Activated T-cell treated with anti-CD3 and anti-CD28 coated beads, Interleukin-2, amount 50 U/mL, for 24 hours (primary cell): ENCODE measurements at regions not wholly inside any gene's neighbourhood (a gene's known extent, or its start where the extent isn't known, plus 50 kb on each side); places are given as distances from the start of the nearest gene placed in this dataset.

Experiments used
- DNase-seq: peaks from one replicate; pipeline ENCODE4 v3.0.0-alpha.2; 2020
- H3K27ac Mint-ChIP-seq: 2 replicates; pipeline ENCODE4 v1.8.0; 2020; ENCODE audit warnings: mild to moderate bottlenecking, mixed read lengths
- H3K27me3 Mint-ChIP-seq: 2 replicates; pipeline ENCODE4 v1.8.0; 2020; ENCODE audit warnings: mixed read lengths
- H3K36me3 Mint-ChIP-seq: 2 replicates; pipeline ENCODE4 v1.8.0; 2020; ENCODE audit warnings: low read depth, mixed read lengths
- H3K4me1 Mint-ChIP-seq: 2 replicates; pipeline ENCODE4 v1.8.0; 2020; ENCODE audit warnings: low read depth, mixed read lengths
- H3K4me3 Mint-ChIP-seq: 2 replicates; pipeline ENCODE4 v1.8.0; 2020; ENCODE audit warnings: mild to moderate bottlenecking, moderate library complexity, mixed read lengths
- H3K9me3 Mint-ChIP-seq: 2 replicates; pipeline ENCODE4 v1.8.0; 2020; ENCODE audit warnings: mixed read lengths

DNA sequence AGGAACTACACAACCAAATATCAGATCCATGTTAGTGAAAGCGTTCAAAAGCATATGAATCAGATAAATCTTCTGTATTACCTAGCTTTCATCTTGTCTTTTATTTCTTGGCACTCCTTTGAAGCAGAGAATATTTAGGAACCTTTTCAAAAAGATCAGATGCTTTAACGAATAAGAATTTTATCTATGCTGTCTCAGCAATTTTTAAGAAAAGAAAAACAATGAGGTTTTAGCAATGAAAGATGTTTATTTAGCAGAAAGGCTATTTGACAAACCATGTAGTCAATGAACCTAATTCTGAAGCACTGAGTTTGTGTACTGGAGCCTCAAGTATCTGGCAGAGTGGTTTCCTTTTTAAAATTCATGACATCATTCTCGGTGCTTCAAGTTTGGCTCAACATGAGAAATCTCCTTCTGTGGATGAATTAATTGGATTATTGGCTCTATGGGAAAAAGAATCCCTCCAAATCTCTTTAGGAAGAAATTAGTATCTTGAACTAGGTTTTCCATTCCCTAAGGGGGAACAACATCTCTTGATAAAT lies 534.7 kb downstream of the CAAP1 start:
- no peak overlapping the region for H3K27ac Mint-ChIP-seq
- H3K36me3 Mint-ChIP-seq, result no peaks in the 10 kb centered on the region
- DNase-seq, result no peak
- no peak overlapping the region for H3K4me3 Mint-ChIP-seq
- H3K4me1 Mint-ChIP-seq, result no peaks in the 10 kb centered on the region
- peaks cover 23% of the 10 kb centered on the region for H3K9me3 Mint-ChIP-seq
- no peaks in the 10 kb centered on the region for H3K27me3 Mint-ChIP-seq

DNA sequence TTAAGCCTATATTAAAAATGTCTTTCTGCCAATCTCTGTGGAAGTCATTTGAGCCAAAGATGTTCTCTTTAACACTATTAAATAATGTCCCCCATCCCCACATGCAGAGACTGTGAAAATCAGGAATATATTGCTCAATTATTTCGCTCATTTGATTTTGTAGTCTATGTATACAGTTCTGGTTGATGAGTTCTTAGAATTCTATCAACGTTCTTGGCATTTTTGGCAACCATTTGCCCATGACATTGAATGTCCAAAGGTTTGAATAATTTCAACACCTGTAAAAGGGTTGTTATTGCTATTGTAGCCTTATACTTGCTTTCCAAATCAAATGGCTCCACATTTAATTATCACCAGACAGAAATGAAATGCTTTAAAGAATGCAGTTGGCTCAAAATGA lies 536.1 kb downstream of the CAAP1 start:
- no peak for DNase-seq
- Mint-ChIP-seq H3K9me3 (peaks cover 15% of the 10 kb centered on the region), H3K4me1 (no peaks in the 10 kb centered on the region), H3K27me3 (no peaks in the 10 kb centered on the region), H3K36me3 (no peaks in the 10 kb centered on the region), H3K4me3 (no peak overlapping the region), H3K27ac (no peak overlapping the region)

DNA sequence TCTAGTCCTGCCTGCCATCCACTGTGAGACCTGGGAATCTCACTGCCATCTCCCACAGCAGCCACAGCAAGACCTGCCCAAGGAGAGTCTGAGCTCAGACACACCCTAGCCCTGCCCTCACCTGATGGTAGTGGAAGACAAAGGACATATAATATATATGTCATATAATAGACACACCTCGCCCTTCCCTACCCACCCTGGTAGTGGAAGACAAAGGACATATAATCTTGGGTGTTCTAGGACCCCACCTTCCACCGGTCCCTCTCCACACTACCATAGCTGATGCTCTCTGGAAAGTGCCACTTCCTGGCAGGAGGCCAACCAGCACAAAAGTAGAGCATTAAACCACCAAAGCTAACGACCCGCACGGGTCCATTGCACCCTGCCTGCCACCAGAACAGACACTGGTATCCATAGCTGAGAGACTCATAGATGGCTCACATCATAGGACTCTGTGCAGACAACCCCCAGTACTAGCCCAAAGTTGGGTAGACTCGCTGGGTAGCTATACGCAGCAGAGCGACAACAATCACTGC lies 545.6 kb downstream of the CAAP1 start:
- H3K27ac Mint-ChIP-seq, result no peak overlapping the region
- no peaks in the 10 kb centered on the region for H3K4me1 Mint-ChIP-seq
- H3K36me3 Mint-ChIP-seq, result no peaks in the 10 kb centered on the region
- H3K27me3 Mint-ChIP-seq, result no peaks in the 10 kb centered on the region
- peaks cover 9% of the 10 kb centered on the region for H3K9me3 Mint-ChIP-seq
- no peak overlapping the region for H3K4me3 Mint-ChIP-seq
- DNase-seq, result no peak

DNA sequence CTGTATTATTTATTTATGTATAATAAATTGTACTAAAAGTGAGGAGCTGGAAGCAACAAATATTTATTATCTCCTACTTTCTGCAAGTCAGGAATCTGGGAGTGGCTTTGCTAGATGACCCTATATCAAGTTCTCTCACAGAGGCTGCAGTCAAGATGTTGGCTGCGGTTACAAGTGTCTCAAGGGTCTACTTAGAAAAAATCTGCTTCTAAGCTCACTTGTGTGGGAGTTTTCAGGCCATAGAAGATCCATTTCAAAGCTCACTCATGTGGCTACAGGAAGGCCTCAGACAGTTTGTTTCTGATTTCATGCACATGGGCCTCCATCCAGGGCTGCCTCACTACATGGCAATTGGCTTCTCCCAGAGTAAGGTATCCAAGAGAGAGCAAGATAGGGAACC lies 551.1 kb downstream of the CAAP1 start:
- no peak for DNase-seq
- H3K9me3 Mint-ChIP-seq, result peaks cover 10% of the 10 kb centered on the region
- no peaks in the 10 kb centered on the region for H3K27me3 Mint-ChIP-seq
- no peak overlapping the region for H3K4me3 Mint-ChIP-seq
- H3K27ac Mint-ChIP-seq, result no peak overlapping the region
- H3K36me3 Mint-ChIP-seq, result no peaks in the 10 kb centered on the region
- H3K4me1 Mint-ChIP-seq, result no peaks in the 10 kb centered on the region

DNA sequence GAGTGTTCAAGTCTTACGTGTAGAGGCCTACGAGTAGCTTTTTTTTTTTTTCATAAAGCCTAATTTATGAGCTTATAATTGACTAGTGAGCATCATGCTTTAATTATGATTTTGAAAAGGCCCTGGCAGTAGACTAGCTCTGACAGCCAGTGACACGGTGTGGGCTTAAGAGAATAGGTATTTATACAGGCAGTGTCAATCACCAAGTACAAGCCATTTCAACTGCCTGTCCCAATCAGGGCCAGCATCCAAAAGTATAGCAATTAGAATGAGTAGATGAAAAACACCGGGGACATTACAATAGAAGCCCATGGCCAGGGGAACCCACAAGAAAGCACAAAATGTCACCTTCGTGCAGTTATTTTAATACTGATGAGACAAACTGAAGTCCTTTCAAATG lies 552.8 kb downstream of the CAAP1 start:
- no peaks in the 10 kb centered on the region for H3K4me1 Mint-ChIP-seq
- no peaks in the 10 kb centered on the region for H3K27me3 Mint-ChIP-seq
- no peak overlapping the region for H3K27ac Mint-ChIP-seq
- H3K4me3 Mint-ChIP-seq, result no peak overlapping the region
- H3K9me3 Mint-ChIP-seq, result peaks cover 10% of the 10 kb centered on the region
- no peaks in the 10 kb centered on the region for H3K36me3 Mint-ChIP-seq
- no peak for DNase-seq

DNA sequence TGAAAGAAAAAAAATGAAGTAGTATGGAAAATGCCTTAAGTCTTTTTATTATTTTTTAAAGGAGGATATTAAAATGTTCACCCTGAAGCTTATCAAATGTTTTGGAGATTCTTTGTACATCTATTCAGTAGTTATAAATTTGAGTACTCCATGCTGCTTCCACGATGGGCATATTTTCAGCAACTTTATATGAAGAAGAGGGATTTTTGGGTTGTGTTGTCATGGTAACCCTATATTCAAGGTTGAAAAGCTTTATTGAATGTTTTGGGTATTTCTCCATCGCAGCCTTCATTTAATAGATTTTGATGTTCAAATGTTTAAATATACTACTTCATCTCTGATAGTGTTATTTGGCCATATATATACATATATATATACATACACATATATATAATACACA lies 557.5 kb downstream of the CAAP1 start:
- Mint-ChIP-seq H3K36me3 (no peaks in the 10 kb centered on the region), H3K4me3 (no peak overlapping the region), H3K9me3 (peaks cover 1% of the 10 kb centered on the region), H3K27me3 (no peaks in the 10 kb centered on the region), H3K4me1 (no peaks in the 10 kb centered on the region), H3K27ac (no peak overlapping the region)
- no peak for DNase-seq

DNA sequence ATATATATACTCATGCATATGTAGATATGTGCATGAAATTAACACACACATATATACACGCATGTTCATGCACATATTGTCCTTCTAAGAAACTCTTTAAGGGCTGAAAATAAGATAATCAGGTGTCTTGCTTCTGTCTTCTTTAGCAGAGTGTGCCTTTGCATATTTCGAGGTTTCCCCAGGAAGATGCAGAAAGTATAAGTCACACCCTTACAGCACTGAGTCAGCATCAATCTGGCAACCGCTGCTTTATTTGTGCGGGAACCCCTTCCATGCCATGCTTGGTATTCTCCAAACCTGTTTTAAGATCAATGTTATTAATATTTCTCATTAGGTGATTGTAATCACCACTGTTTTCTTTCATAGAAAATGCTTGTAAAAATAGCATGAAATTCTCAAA lies 557.9 kb downstream of the CAAP1 start:
- Mint-ChIP-seq H3K4me3 (no peak overlapping the region), H3K9me3 (peaks cover 1% of the 10 kb centered on the region), H3K27ac (no peak overlapping the region)

DNA sequence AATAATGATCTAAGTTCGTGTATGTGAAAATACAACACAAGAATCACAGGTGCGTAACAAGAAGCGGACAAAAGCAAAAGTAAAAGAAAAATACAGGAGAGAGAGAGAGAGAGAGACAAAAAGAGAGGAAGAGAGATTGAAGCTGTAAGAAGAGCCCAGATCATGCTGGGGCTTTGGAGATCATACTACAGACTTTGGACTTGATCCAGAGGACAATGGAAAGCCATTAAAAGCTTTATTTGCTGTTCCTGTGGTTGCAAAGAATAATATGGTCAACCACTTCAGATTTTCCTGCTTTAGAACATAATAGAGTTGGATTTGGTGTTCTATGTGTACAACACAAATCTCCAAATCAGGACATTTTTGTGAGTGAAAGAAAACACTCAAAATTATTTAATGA lies 561.4 kb downstream of the CAAP1 start:
- Mint-ChIP-seq H3K4me1 (no peaks in the 10 kb centered on the region), H3K9me3 (no peaks in the 10 kb centered on the region)
- no peak for DNase-seq

More for the DNA sequence above, 557.9 kb downstream of the CAAP1 start:
- no peaks in the 10 kb centered on the region for H3K27me3 Mint-ChIP-seq
- H3K4me1 Mint-ChIP-seq, result no peaks in the 10 kb centered on the region
- no peaks in the 10 kb centered on the region for H3K36me3 Mint-ChIP-seq
- no peak for DNase-seq

DNA sequence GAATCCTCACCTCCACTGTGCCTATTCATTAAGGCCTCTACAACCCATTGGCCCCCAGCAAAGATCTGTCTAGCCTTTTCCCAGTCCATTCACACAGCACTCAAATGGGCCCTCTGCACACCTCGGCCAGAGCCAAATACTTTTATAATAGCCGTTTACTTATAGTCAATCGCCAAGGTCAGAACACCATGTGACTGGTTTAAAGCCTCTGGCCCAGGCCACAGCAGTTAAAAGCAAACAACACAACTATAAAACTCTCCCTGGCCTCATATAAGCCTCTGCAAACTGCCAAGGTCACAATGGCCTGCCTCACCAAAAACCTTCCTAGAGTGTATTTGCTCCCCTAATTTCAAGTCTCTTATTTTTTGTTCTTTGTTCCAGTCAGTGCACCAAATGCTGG lies 562.6 kb downstream of the CAAP1 start:
- no peak for DNase-seq
- H3K36me3 Mint-ChIP-seq, result no peaks in the 10 kb centered on the region

More for the DNA sequence above, 561.4 kb downstream of the CAAP1 start:
- Mint-ChIP-seq H3K36me3 (no peaks in the 10 kb centered on the region), H3K27ac (no peak overlapping the region), H3K27me3 (no peaks in the 10 kb centered on the region), H3K4me3 (no peak overlapping the region)

DNA sequence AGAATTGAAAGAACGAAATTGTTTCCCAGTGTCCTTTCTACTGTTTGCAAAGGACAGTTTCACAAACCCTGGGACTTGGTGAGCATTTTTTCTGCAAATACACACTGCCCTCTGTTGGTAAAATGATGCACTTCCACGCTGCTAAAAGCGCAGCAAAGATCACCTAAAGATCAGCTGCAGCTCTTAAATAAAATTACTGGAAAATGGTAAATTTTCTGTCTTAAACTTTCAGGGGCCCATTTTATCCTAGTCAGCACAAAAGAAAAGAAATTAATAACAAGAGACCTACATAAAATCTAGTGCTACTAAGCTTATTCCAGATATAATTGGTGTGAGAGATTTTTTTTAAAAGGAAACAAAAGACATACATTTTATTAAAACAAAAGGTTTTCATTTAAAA lies 566.0 kb downstream of the CAAP1 start:
- no peak for DNase-seq
- Mint-ChIP-seq H3K4me3 (no peak overlapping the region), H3K9me3 (peaks cover 11% of the 10 kb centered on the region), H3K27me3 (no peaks in the 10 kb centered on the region), H3K36me3 (no peaks in the 10 kb centered on the region), H3K27ac (no peak overlapping the region), H3K4me1 (no peaks in the 10 kb centered on the region)

More for the DNA sequence above, 562.6 kb downstream of the CAAP1 start:
- Mint-ChIP-seq H3K4me1 (no peaks in the 10 kb centered on the region), H3K9me3 (no peaks in the 10 kb centered on the region), H3K27me3 (no peaks in the 10 kb centered on the region), H3K4me3 (no peak overlapping the region), H3K27ac (no peak overlapping the region)

DNA sequence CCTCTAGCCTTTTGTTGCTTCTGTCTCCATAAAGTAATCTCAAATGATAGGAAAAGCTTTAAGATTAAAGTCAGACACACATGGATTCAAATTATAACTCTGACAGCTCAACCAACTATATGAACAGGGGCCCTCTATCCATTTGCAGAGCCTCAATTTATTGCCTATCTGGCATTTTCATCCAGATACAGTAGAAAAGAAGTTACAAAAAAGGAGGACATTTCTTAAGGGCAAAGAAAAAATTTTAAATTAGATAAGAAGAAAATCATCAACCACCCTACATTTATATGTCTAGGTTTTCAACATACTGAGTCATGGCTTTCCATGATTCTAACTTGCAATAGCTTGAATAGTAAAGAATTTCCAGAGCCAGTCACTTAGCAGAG lies 567.2 kb downstream of the CAAP1 start:
- DNase-seq, result no peak
- H3K4me3 Mint-ChIP-seq, result no peak overlapping the region
- H3K36me3 Mint-ChIP-seq, result no peaks in the 10 kb centered on the region
- H3K9me3 Mint-ChIP-seq, result peaks cover 11% of the 10 kb centered on the region
- H3K27ac Mint-ChIP-seq, result no peak overlapping the region
- H3K4me1 Mint-ChIP-seq, result no peaks in the 10 kb centered on the region
- H3K27me3 Mint-ChIP-seq, result no peaks in the 10 kb centered on the region

DNA sequence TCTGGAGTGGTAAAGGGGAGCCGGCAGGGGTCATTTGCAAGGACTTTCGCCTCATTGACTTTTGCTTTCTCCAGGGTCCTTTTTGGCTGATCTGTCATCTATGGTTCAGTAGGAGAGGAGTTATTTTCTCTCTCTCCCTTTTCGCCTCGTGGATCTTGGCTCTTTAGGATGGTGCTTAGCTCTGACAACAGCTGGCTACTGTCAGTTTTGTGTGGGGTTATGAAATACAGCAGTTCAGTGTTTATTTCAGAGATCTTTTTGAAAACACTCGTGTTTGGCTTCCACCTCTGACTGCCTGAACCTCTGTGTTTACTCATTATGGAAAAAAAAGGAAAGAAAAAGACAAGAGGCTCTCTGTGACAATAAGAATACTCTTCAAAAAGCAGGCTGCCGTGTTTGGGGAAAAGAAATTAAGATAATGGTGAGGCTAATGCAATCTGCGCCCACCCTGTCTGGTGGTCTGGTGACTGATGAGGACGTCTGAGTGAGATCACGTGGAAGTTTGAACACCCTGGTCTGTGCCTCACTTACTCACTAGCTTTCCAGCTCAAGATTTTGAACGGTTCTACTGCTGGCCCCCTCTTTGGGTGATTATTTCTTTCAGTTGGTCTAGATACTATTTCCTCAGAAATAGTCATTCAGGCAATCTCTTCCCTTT lies 567.7 kb downstream of the CAAP1 start:
- DNase-seq, result no peak

DNA sequence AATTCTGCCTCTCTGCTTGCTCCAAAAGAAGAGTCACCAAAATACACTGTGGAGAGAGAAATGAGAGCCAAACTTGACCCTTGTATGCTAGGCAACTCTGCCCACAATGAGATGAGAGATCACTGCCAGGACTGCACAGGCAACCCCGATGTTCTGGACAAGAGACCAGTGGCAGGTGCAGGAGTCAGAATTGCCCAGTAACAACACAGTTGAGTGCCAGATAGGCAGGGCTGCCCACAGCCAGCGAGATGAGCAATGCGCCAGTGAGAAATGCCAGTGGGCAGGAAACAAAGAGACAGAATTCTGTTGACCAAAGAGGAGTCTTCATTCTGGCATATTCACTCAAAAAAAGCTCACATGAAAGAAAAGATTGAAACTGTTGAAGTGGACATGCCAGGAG lies 570.7 kb downstream of the CAAP1 start:
- Mint-ChIP-seq H3K9me3 (peaks cover 11% of the 10 kb centered on the region), H3K36me3 (no peaks in the 10 kb centered on the region), H3K27me3 (no peaks in the 10 kb centered on the region), H3K27ac (no peak overlapping the region), H3K4me3 (no peak overlapping the region), H3K4me1 (no peaks in the 10 kb centered on the region)
- no peak for DNase-seq

More for the DNA sequence above, 567.7 kb downstream of the CAAP1 start:
- H3K27ac Mint-ChIP-seq, result no peak overlapping the region
- H3K36me3 Mint-ChIP-seq, result no peaks in the 10 kb centered on the region
- no peaks in the 10 kb centered on the region for H3K27me3 Mint-ChIP-seq
- H3K9me3 Mint-ChIP-seq, result peaks cover 11% of the 10 kb centered on the region
- no peak overlapping the region for H3K4me3 Mint-ChIP-seq
- no peaks in the 10 kb centered on the region for H3K4me1 Mint-ChIP-seq

DNA sequence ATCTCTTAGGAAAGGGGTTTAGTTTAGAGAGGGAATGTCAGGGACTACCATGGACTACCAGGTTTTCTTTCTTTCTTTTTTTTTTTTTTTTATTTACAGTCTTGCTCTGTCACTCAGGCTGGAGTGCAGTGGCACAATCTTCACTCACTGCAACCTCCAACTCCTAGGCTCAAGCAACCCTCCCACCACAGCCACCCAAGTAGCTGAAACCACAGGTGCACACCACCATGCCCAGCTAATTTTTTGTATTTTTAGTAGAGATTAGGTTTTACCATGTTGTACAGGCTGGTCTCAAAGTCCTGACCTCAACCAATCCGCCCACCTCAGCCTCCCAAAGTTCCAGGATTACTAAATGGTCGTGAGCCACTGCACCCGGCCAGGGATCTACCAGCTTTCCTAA lies 572.7 kb downstream of the CAAP1 start:
- no peaks in the 10 kb centered on the region for H3K36me3 Mint-ChIP-seq
- no peaks in the 10 kb centered on the region for H3K4me1 Mint-ChIP-seq
- DNase-seq, result no peak
- H3K27ac Mint-ChIP-seq, result no peak overlapping the region
- H3K9me3 Mint-ChIP-seq, result peaks cover 11% of the 10 kb centered on the region
- no peak overlapping the region for H3K4me3 Mint-ChIP-seq
- H3K27me3 Mint-ChIP-seq, result no peaks in the 10 kb centered on the region

DNA sequence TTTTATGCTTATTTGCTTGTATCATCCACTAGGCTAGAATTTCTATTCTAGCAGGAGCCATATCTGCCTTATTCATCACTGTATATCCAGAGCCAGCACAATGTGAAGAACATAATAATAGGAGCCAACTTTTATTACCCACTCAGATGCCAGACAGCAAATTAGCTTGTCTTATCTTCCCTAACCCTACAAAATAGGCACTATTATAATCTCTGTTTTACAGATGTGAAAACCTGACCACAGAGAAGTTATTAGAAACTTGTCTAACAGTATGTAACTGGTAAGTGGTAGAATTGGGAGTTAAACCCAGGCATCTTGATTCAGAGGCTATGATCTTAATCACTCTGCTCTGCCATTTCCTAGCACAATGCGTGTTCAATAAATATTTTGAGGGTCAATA lies 579.5 kb downstream of the CAAP1 start:
- no peaks in the 10 kb centered on the region for H3K27me3 Mint-ChIP-seq
- H3K9me3 Mint-ChIP-seq, result peaks cover 8% of the 10 kb centered on the region
- H3K36me3 Mint-ChIP-seq, result no peaks in the 10 kb centered on the region
- H3K27ac Mint-ChIP-seq, result no peak overlapping the region
- no peaks in the 10 kb centered on the region for H3K4me1 Mint-ChIP-seq
- no peak overlapping the region for H3K4me3 Mint-ChIP-seq
- DNase-seq, result no peak
